Mammary epithelial cell (primary cell): ENCODE measurements at regions not wholly inside any gene's neighbourhood (a gene's known extent, or its start where the extent isn't known, plus 50 kb on each side); places are given as distances from the start of the nearest gene placed in this dataset.

ENCODE experiments used
- CTCF ChIP-seq, 2 donors: IDR thresholded peaks in 1 of 2; conservative IDR thresholded peaks in 1 of 2; 2 replicates each; pipeline ENCODE4 v1.5.1; 2011 to 2012; ENCODE audit warnings: inconsistent platforms in 2 of 2, low read length in 2 of 2, mild to moderate bottlenecking in 2 of 2, control low read depth in 1 of 2, low read depth in 1 of 2; ENCODE audit not compliant: insufficient read depth in 1 of 2; ENCODE audit errors: extremely low read depth in 1 of 2
- EZH2 ChIP-seq: IDR thresholded peaks from 2 replicates; pipeline ENCODE4 v1.6.1; 2012; ENCODE audit warnings: low read length, inconsistent platforms, borderline replicate concordance

GRCh38 chr5:62942384-62942783 is 363.8 kb downstream of the LRRC70 start:
- no peak for TF ChIP-seq CTCF (conservative IDR thresholded peaks at IDR 0.05 in 1 of 2, IDR thresholded peaks at IDR 0.05 in 1 of 2; ENCODE audit: extremely low read depth in 1 of 2, insufficient read depth in 1 of 2, low read depth in 1 of 2, low read length in 2 of 2)
- TF ChIP-seq EZH2: no peak
